Upper lobe of left lung (tissue), 6 donors: ENCODE measurements at regions not wholly inside any gene's neighbourhood (a gene's known extent, or its start where the extent isn't known, plus 50 kb on each side); places are given as distances from the start of the nearest gene placed in this dataset.
"Not testable (repeated sequence)": the region's sequence is repeated elsewhere in the genome, so short reads cannot be mapped to it uniquely, and the experiment has no call there.

Experiments
- ATAC-seq, 2 donors: fragments of 200-7000 bp; cut with Tn5 transposase; one replicate each; pipeline ENCODE4 v1.9.1; 2022; ENCODE audit warnings: mild to moderate bottlenecking in 2 of 2, moderate library complexity in 2 of 2; ENCODE audit not compliant: low FRiP score in 2 of 2
- DNase-seq, 2 donors: peaks; one replicate each; pipeline ENCODE4 v3.0.0-alpha.2; 2019 to 2020
- H3K27ac ChIP-seq, 4 donors: fragments of 200-600 bp; sonication (generic); one replicate each; pipeline ENCODE4 v1.5.1; 2016 to 2019
- H3K27me3 ChIP-seq, 4 donors: fragments of 200-600 bp; sonication (generic); one replicate each; pipeline ENCODE4 v1.5.1; 2017 to 2019
- H3K36me3 ChIP-seq, 4 donors: fragments of 200-600 bp; sonication (generic); one replicate each; pipeline ENCODE4 v1.5.1; 2016 to 2019
- H3K4me1 ChIP-seq, 4 donors: fragments of 200-600 bp; sonication (generic); one replicate each; pipeline ENCODE4 v1.5.1; 2018 to 2019
- H3K4me3 ChIP-seq, 4 donors: fragments of 200-600 bp; sonication (generic); one replicate each; pipeline ENCODE4 v1.5.1; 2017 to 2019; ENCODE audit warnings: mild to moderate bottlenecking in 2 of 4, moderate library complexity in 1 of 4
- H3K9me3 ChIP-seq, 4 donors: fragments of 200-600 bp; sonication (generic); one replicate each; pipeline ENCODE4 v1.5.1; 2018 to 2019
- EP300 ChIP-seq, 4 donors: sonication (generic); formaldehyde crosslinking; IDR thresholded peaks; one replicate each; pipeline ENCODE4 v1.5.1; 2017; ENCODE audit warnings: antibody characterized with exemption in 4 of 4, control low read depth in 2 of 4
- POLR2A ChIP-seq, 4 donors: fragments of 450-650 bp; IDR thresholded peaks; one replicate each; pipeline ENCODE4 v1.5.1; 2016 to 2017; ENCODE audit warnings: antibody characterized with exemption in 4 of 4, mild to moderate bottlenecking in 2 of 4
- POLR2AphosphoS5 ChIP-seq, 2 donors: sonication (generic); formaldehyde crosslinking; IDR thresholded peaks; one replicate each; pipeline ENCODE4 v1.5.1; 2017; ENCODE audit warnings: antibody characterized with exemption in 2 of 2
- WGBS, 2 donors: methylation state at CpG; one replicate each; pipeline ENCODE4 v1.1.5; 2017 to 2018; 5-methylcytosine and 5-hydroxymethylcytosine counted together
- TF ChIP-seq, protein P1 (sequence below), 6 experiments: fragments of 450-650 bp in 4 of 6; fragments of 200-600 bp in 2 of 6; sonication (generic) in 2 of 6; IDR thresholded peaks; one replicate each; pipeline ENCODE4 v1.5.1; 2016 to 2019; ENCODE audit warnings: antibody characterized with exemption in 6 of 6
- donor health status: DM: no; HTN: no; CAD: no; lungs with moderate emphysema.
- donor health status: DM: no; HTN: yes; CAD: no; lungs with severe emphysema.

DNA sequence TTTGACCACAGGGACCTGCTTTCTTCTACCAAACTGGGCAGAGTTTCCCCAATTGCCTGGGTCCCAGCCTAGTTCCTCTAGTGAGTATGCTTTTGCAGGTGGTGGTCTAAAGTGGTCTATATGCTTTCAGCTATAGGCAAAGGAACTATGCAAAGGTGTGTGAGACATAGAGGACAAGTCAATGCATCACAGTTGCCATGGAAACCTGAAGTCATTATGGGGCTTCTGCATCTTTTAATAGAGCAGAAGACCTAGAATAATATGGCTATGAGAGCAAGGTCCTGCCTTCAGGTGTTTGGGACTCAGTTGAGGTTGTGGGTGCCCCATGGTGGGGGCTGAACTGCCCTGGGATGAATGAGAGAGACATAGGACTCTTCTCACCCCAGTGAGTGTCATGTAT is 92.1 kb upstream of the RAB40AL start:
- no peaks in the 10 kb centered on the region for H3K27me3 ChIP-seq
- H3K36me3 ChIP-seq, result no peaks in the 10 kb centered on the region
- DNase-seq, result no peak
- no peak for ATAC-seq
- H3K27ac ChIP-seq, result no peak overlapping the region
- no peaks in the 10 kb centered on the region for H3K9me3 ChIP-seq
- H3K4me1 ChIP-seq, result no peaks in the 10 kb centered on the region
- H3K4me3 ChIP-seq, result no peak overlapping the region
- TF ChIP-seq POLR2AphosphoS5 (IDR thresholded peaks at IDR 0.05) (no peak), EP300 (IDR thresholded peaks at IDR 0.05) (no peak), POLR2A (IDR thresholded peaks at IDR 0.05) (no peak)
- TF ChIP-seq, protein P1, sequence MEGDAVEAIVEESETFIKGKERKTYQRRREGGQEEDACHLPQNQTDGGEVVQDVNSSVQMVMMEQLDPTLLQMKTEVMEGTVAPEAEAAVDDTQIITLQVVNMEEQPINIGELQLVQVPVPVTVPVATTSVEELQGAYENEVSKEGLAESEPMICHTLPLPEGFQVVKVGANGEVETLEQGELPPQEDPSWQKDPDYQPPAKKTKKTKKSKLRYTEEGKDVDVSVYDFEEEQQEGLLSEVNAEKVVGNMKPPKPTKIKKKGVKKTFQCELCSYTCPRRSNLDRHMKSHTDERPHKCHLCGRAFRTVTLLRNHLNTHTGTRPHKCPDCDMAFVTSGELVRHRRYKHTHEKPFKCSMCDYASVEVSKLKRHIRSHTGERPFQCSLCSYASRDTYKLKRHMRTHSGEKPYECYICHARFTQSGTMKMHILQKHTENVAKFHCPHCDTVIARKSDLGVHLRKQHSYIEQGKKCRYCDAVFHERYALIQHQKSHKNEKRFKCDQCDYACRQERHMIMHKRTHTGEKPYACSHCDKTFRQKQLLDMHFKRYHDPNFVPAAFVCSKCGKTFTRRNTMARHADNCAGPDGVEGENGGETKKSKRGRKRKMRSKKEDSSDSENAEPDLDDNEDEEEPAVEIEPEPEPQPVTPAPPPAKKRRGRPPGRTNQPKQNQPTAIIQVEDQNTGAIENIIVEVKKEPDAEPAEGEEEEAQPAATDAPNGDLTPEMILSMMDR (IDR thresholded peaks at IDR 0.05), result no peak

DNA sequence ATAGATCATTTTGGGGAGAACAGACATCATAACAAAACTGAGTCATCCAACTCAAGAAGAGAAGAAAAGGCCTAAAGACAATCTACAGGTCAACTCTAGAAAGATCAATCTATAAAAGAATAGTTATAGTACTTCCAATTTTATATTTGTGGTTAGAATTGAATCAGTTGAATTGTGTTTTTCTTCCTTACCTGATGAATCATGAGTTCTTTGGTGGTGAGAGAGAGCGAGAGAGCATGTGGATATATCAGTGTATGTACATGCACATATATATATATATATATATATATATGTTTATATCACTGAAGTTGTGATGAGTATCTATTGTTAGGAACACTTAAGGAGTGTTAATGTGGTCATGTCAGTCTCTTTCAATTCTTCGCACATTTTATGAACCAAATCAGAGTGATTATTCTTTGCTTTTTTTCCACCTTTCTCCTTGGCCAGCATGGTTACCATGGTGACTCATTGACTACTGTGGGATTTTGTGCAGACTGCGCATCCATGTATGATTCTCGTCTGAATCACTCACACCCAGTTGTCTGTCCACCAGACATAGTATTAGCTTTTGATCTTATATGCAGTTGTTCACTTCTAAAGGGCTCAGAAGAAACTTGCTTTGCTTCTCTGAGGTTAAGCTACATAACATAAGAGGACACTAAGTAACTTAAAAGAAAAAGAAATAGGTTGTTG is 90.4 kb upstream of the RAB40AL start:
- TF ChIP-seq EP300 (IDR thresholded peaks at IDR 0.05), result no peak
- TF ChIP-seq, protein P1 (IDR thresholded peaks at IDR 0.05), result no peak
- no peak for TF ChIP-seq POLR2AphosphoS5 (IDR thresholded peaks at IDR 0.05)
- no peak for TF ChIP-seq POLR2A (IDR thresholded peaks at IDR 0.05)
- ATAC-seq (no peak), DNase-seq (no peak)
- H3K4me1 ChIP-seq, result no peaks in the 10 kb centered on the region
- H3K9me3 ChIP-seq, result no peaks in the 10 kb centered on the region
- H3K27ac ChIP-seq, result no peak overlapping the region
- H3K27me3 ChIP-seq, result no peaks in the 10 kb centered on the region
- WGBS, 2 donors, result 84 to 89% methylated on average over 4 of the region's 4 CpGs
- H3K36me3 ChIP-seq, result no peaks in the 10 kb centered on the region
- H3K4me3 ChIP-seq, result no peak overlapping the region

DNA sequence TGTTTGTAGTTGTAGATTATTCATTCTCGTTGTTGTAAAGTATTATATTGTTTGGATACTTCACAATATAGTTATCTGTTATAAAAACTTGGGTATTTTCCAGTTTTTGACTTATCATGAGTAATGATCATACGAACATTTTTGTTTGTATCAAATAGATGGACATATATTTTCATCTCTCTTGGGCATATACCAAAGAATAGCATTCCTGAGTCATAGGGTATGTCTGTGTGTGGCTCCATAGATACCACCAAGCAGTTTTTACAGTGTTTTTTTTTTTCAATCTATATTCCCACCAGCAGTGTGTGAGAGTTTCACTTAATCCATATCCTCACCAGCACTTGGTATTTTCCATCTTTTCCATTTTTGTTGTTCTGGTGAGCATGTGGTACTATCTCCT is 89.7 kb upstream of the RAB40AL start:
- TF ChIP-seq EP300 (IDR thresholded peaks at IDR 0.05) (no peak), POLR2AphosphoS5 (IDR thresholded peaks at IDR 0.05) (no peak), POLR2A (IDR thresholded peaks at IDR 0.05) (no peak)
- TF ChIP-seq, protein P1 (IDR thresholded peaks at IDR 0.05), result no peak
- no peaks in the 10 kb centered on the region for H3K9me3 ChIP-seq
- no peaks in the 10 kb centered on the region for H3K27me3 ChIP-seq
- no peaks in the 10 kb centered on the region for H3K4me1 ChIP-seq
- H3K27ac ChIP-seq, result no peak overlapping the region
- H3K4me3 ChIP-seq, result no peak overlapping the region
- DNase-seq, result no peak
- WGBS, 2 donors, result 64 to 81% methylated on average over 2 of the region's 2 CpGs
- ATAC-seq, result no peak
- H3K36me3 ChIP-seq, result no peaks in the 10 kb centered on the region

DNA sequence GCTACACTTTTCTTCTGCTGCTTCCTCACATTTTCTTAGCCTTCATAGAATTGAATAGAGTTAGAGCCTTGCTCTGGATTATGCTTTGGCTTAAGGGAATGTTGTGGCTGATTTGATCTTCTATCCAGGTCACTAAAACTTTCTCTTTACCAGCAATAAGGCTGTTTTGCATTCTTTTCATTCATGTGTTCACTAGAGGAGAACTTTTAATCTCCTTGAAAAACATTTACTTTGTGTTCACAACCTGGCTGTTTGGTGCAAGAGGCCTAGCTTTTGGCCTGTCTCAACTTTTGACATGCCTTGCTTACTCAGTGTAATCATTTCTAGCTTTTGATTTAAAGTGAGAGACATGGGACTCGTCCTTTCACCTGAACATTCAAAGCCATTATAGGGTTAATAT is 87.7 kb upstream of the RAB40AL start:
- Histone ChIP-seq H3K4me3 (no peak overlapping the region), H3K36me3 (no peaks in the 10 kb centered on the region), H3K4me1 (no peaks in the 10 kb centered on the region), H3K27me3 (no peaks in the 10 kb centered on the region), H3K27ac (no peak overlapping the region), H3K9me3 (no peaks in the 10 kb centered on the region)
- TF ChIP-seq, protein P1 (IDR thresholded peaks at IDR 0.05), result no peak
- TF ChIP-seq POLR2A (IDR thresholded peaks at IDR 0.05) (no peak), EP300 (IDR thresholded peaks at IDR 0.05) (no peak), POLR2AphosphoS5 (IDR thresholded peaks at IDR 0.05) (no peak)
- DNase-seq, result no peak
- 67 to 79% methylated on average over 1 of the region's 1 CpG for WGBS, 2 donors
- ATAC-seq, result no peak

DNA sequence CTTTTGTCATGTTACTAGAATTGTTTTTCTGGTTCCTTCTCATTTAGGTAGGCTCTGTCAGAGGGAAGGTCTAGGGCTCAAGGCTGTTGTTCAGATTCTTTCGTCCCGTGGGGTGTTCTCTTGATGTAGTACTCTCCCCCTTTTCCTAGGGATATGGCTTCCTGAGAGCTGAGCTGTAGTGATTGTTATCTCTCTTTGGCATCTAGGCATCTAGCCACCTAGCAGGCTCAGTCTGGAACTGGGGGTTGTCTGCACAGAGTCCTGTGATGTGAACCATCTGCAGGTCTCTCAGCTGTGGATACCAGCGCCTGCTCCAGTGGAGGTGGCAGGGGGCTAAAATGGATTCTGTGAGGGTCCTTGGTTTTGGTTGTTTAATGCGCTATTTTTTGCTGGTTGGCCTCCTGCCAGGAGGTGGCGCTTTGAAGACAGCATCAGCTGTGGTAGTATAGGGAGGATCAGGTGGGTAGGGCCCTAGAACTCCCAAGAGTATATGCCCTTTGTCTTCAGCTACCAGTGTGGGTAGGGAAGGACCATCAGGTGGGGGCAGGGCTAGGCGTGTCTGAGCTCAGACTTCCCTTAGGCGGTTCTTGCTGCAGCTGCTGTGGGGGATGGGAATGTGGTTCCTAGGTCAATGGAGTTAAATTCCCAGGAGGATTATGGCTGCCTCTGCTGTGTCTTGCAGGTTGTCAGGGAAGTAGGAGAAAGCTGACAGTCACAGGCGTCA is 78.1 kb upstream of the RAB40AL start:
- H3K36me3 ChIP-seq, H3K27ac ChIP-seq, ATAC-seq, H3K27me3 ChIP-seq, H3K4me1 ChIP-seq, H3K4me3 ChIP-seq, DNase-seq, H3K9me3 ChIP-seq: not testable (repeated sequence)
- WGBS, 2 donors, result 65 to 66% methylated on average over 3 to 8 of the region's 8 CpGs
